ENCODE measurements at regions not wholly inside any gene's neighbourhood (a gene's known extent, or its start where the extent isn't known, plus 50 kb on each side); places are given as distances from the start of the nearest gene placed in this dataset.

DNA sequence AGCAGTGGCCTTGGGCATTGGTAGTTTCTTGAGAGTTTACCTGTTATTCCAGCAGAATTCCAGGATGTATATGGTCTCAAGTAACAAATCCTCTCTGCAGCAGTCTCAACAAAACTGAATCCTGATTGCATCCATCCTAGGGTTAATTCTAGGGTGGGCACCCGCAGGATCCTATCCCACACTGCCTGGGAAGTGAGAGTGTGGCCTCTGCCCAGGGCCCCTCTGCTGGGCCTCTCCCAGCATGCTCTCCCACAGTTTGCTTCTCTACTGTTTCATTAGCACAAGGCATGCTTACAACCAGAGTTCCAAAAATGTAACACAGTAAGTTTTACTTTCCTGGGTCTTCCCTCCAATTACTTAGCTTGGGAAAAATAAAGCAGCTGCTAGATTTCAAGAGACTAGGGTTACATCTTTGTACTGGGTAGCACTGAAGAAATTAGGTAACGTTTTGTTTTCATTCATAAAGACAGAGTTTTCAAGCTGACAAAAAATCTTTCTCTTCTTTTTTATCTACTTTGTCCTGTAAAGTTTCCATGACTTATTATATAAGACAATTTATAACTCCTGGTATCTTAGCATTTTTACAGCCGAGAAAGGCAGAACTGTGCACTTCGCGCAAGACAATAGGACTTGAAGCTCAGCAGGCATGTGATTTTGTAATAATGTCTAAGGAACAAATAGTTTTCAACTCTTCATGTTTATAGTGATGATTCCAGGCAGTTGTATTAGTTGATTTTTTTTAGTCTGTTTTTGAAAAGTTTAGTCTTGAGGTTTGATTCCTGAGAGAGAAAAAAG, 131.2 kb upstream of the PCDH18 start:
- no peak for DNase-seq

DNA sequence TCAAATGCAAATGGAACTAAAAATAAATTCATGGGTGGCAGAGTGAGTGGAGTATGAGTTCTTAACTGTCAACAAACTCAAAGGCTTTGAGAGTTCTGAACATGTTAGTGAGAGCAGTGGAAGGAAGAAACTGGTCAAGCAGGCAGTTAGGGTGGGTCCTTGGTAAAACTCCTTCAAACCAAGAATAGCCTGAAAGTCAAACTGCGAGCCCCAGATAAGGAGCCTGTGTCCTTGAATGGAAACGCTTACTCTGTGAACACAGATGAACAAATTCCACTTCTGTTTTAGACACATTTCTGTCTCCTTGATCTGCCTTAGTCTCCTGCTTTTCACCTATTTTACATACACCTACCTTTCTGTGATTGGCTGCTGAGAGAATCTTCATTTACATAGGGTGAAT, 129.4 kb upstream of the PCDH18 start:
- no peak for DNase-seq

DNA sequence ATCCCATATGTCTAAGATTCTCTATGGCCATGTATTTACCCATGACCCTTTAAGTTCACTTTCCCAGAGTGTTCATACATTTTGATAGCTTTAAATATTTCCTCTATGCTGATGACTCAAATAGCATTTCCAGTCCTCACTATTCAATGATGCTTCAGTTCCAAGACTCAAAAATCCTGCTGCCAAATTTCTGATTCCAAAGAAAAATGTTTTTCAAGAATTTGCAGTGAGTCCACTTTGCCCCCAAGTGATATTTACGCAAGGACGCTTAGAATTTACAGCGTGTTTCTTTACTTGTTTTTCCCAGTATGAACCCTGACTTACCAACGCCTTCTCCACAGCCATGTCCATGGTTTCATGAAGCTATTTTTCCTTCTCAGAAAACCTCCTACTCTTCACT, 127.9 kb upstream of the PCDH18 start:
- no peak for DNase-seq

DNA sequence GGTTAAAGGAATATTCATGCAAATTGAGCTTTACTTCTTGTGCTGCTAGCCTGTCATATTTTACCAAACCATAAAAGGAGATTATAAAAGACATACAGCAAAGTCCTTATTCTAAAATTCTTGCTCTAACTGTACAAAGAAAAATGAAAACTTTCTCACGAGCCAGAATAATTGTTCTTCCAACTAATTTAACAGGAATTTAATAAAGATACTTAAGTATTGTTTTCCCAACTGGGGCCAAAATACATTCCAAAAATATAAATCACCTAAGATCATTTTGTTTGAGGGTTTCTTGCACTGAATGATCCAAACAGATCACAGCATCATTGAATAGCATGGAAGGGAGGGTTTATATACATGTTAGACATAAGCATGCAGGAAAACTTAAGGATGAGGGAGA, 127.1 kb upstream of the PCDH18 start:
- no peak for DNase-seq

DNA sequence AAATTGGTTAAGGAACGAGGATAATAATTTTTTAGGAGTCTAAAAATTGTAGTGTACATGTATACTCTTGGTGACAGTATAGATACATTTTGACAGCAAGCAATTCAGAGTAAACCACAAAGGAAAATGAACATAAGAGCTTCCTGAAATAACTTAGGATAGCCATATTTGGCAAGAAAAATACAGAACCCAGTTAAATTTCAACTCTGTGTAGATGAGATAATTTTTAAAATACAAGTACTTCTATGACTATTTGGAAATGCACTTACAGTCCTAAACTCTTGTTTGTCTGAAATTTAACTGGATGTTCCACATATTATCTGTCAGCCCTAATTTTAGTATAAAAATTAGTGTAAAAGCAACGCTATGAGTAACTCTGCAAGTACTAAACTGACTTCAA, 124.4 kb upstream of the PCDH18 start:
- DNase-seq: no peak

DNA sequence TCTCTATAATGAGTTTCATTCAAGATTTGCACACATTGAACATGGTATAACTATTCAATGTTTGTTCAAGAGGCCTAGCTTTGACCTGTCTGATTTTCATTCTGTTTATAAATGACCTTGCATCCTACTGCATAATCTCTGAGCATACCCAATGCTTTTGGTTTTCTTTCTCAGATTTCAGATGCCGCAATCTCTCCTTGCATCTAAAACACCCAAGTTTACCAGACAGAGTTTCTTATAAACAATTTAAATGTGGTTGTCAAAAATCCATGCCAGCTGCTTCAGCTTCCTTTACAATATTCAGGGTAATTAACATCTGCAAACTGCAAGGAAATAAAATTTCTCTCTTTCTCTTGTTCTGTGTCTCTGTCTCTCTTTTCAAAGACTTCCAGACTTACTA, 123.0 kb upstream of the PCDH18 start:
- DNase-seq: no peak

DNA sequence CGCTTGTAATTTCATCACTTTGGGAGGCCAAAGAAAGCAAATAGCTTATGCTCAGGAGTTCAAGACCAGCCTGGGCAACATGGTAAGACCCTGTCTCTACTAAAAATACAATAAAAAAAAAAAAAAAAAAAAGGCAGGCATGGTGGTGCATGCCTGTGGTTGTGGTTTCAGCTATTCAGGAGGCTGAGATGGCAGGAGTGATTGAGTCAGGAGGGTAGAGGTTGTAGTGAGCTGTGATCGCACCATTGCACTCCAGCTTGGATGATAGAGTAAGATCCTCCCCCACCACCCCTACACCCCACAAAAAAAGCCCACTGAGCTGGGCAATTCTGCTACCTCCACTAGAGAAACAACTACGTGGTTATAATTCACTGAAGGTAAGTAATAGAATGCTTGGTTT, 118.8 kb upstream of the PCDH18 start:
- DNase-seq: no peak

DNA sequence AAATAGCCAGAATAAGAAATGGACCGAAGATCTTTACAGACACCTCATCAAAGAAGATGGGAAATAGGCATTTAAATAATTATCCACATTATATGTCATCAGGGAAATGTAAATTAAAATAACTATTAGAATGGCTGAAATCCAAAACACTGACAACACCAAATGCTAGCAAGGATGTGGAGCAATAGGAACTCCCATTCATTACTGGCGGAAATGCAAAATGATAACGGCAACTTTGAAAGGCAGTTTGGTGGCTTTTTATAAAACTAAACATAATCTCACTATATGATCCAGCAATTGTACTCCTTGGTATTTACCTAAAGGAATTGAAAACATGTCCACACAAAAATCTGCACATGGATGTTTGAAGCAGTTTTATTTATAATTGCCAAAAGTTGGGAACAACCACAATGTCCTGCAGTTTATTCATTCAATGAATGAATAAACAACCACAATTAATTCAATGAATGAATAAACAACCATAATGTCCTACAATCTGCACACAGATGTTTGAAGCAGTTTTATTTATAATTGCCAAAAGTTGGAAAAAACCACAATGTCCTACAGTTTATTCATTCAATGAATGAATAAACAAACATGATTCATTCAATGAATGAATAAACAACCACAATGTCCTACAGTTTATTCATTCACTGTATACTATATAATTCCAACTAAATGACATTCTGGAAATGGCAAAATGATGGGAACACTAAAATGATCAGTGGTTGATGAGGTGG, 117.6 kb upstream of the PCDH18 start:
- no peak for DNase-seq

DNA sequence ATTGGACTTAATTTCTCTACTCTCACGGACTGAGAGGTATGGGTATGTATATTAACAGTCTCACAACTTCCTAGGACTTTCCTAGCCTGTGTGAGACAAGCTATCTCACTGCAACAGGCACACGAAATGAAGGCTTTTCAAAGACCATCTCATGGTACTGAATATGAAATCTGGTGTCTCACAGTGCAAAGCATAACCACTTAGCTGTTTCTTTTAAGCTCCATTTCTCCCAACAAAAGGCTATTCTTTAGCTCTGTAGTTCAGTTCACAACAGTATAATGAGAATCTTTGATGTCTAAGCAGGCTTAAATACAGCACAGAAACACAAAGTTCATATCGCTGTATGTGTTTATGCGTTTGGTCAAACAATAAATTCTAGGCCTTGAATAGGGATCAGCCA, 116.2 kb upstream of the PCDH18 start:
- no peak for DNase-seq

DNA sequence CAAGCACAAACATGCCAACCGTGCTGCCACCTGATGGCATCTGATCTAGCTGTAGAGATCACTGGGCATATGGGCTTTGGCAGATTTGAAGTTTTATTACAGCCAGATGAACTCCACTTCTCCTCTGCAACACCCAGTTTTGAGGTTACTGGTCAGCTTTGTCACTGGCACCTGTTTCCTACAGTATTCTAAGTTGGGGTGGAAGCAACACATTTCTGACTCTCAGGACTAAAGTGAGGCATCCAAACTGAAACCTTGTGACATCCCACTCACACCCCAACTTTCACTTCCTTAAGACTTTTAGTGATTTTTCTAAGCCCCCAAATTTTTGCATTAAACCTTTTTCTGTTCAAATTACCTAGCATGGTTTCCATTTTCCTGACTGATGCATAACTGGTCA, 115.1 kb upstream of the PCDH18 start:
- no peak for DNase-seq

DNA sequence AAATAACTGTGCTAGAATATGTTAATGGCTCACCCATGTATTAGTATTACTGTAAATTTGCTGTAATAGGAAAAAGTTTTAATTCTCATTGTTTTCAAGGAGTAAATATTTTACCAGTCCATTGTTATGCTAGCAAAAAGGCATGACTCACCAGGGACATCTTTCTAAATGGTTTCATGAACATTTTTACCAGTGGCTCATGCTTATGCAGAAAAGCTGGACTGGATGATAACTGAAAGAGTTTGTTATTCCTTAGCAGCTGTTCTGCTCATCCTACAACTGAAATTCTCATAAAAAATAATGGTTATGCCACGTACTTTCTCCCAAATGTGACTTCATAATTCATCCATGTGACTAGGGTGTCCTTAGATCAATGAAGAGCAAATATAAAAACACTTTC, 111.9 kb upstream of the PCDH18 start:
- DNase-seq: no peak

DNA sequence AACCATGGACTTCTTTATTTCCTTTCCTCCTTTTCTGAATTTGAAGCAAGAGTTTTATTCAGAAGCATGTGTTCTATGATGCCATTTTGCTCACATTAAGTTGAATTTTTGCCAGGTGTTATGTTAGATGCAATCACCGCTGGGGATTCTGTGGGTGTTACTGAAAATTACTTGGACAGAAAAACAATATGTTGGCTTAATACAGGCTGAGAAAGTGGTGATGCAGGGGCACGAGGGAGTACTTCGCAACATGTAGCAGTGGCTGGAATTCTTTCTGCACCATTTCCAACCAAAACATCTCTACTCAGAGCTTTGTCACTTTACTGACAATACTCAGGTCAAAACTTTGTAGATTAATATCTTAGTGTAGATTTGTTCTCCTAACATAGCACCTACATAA, 109.2 kb upstream of the PCDH18 start:
- DNase-seq: no peak

DNA sequence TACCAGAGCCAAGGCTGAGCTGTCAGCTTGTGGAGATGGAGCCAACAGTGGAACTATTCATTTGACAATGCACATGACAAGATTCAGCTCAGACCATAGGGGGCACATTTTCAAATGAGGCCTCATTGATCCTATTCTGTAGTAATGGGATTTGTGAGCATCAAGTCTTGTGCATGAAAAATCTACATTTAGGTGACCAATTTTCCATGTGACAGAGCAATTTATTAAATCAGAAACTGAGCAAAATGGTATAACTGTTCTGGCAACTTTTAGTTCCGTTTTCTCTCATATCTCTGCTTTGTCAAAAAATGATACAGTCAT, 108.5 kb upstream of the PCDH18 start:
- no peak for DNase-seq

DNA sequence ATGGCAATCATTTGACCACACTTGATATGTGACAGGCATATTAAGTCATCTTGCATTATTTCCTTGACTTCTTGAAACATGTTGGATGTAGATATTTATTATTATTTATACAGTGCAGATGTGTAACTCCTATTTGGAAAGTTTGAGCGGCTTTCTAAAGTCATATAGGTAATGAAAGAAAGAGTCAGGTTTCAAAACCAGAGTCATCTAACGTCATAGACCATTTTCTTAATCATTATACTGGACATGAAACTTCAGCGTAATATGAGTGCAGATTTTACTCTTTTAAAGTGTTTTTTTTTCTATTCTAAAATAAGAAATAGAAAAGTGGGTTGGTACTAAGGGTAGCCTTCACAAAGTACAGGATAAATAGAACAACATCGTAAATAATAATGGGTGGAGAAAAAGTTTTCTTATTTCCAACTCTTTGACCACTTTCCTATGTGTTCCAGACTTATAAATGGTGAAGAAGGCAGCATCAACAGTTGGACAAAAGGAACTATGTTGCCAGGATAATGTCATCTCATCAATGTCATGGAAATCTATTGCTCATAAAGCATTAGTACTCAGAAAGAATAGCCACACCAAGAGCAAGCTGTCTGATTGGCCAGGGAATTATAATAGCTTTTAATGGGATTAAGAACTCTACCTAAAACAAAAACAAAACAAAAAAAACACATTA, 108.0 kb upstream of the PCDH18 start:
- DNase-seq: no peak

DNA sequence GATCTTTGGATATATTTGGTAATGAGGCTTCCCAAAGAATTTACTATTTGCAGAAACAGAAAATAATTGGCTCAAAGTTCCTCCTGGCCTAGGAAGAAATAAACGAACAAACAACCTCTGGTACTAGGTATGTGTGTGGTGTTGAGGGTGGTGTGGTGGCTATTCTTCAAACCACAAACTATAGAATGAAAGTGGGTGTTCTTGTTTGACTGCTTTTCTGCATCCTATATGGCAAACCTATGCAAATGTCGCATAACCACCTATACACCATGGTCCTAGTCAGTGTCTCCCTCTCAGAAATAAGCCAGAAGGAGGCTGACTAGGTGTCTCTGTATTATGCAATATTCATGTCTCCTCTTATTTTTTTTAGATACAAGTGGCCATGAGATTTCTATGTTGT, 106.6 kb upstream of the PCDH18 start:
- DNase-seq: no peak

DNA sequence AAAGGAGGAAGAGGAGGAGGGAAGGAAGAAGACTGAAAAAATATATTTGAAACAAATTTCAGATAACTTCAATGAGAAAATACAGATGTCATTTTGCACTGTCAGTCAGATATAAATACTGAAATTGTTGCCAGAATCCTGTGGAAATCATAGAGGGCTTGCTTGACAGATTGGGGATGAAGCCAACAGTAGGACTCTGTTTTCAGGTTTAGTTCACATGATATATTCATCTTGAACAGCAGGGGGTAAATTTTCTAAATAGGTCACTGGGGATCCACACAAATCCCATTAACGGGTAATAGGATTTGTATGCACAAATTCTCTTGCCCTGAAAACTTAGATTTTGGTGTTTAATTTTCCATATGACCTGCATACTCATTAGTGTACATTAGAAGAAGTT, 103.3 kb upstream of the PCDH18 start:
- no peak for DNase-seq

DNA sequence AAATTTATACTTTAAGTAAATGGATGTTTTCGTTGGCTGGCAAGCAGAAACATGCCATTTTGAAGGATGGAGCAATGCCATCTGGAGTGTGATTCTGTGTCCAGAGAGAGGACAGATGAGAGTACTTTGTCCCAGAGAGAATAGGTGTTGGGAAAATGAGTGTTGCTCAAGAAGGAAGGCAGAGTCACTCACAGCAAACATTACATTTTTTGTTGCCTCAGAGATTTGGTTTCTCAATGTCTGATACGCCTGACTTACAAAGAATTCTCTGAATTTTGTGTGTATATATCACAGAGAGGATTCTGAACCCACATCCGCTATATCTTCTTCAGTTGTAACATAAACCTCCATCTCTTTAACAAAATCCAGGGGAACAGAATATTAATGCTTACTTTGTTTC, 102.8 kb upstream of the PCDH18 start:
- DNase-seq: no peak

DNA sequence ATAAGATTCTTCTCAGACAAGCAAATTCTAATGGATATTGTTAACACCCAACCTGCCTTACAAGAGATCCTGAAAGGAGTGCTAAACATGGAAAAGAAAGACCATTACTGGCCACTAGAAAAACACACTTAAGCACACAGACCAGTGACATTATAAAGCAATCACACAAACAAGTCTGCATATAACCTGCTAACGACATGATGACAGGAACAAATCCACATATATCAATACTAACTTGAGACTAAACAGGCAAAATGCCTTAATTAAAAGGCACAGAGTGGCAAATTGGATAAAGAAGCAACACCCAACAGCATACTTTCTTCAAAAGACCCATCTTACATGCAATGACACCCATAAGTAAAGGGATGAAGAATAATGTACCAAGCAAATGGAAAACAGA, 100.5 kb upstream of the PCDH18 start:
- no peak for DNase-seq

DNA sequence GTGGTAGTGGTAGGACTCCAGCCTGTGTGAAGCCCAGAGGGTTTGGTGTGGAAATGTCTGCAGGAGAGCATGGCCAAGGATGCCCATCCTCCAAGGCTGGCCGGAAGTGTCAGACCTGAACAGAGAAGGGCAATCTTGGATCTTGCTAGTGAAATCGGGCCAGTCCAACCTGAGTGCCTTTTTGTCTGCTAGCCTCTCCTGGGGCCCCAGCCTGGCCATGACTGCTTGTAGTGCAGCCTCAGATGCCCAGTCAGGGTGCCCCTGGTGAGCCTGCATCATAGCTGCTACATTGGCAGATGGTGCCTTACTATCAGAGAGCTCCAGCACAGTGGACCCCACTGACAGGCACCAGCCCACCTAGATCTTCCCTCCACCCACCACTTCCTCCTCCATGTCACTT, 99.3 kb upstream of the PCDH18 start:
- DNase-seq: no peak

DNA sequence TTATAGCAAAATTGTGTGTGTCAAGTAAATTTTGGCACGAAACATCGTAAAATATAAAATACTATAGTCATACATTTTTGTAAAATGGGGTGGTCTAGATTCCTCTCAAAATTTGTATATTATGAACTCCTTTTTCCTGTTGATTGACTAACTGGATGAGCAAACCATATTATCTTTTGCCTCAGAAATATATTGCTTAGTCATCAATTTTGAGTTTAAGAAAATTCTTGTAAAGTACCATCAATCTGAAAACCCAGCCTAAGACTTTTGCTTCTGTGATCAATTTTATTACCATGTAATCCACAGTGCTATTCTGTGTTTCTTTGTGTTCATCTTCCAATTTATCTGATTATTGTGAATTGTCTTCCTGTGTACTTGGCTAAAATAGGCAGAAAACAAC, 98.0 kb upstream of the PCDH18 start:
- DNase-seq: no peak

DNA sequence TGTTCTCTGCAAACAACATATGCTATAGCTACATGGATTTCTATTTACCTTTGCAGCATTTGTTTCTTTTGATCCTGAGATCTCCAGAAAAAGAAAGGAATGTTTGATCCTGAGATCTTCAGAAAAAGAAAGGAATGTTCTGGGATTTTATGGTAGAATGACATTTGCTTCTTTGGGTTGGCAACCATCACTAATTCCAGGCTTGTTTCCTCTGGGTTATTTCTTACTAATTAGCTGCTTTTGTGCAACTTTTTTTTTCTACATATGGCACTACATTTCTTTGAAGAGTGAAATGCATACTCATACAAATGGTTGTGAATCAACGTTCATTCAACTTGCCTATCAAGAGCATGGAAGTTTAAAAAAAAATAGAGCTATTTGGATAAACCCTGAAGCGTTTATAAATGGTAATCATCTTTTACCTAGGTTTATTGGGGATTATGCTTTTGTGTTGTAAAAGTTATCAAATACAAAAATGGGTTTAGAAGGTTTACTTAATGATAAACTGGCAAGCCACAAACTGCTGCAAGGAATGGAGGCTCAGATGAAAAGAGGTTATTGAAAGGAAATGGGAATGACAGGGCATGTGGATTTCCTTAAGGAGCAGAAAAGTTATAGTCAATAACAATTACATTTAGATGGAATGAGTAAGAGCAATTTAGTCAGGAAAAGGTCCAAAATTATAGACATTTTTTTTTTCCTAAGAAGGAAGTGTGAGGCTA, 95.6 kb upstream of the PCDH18 start:
- no peak for DNase-seq

DNA sequence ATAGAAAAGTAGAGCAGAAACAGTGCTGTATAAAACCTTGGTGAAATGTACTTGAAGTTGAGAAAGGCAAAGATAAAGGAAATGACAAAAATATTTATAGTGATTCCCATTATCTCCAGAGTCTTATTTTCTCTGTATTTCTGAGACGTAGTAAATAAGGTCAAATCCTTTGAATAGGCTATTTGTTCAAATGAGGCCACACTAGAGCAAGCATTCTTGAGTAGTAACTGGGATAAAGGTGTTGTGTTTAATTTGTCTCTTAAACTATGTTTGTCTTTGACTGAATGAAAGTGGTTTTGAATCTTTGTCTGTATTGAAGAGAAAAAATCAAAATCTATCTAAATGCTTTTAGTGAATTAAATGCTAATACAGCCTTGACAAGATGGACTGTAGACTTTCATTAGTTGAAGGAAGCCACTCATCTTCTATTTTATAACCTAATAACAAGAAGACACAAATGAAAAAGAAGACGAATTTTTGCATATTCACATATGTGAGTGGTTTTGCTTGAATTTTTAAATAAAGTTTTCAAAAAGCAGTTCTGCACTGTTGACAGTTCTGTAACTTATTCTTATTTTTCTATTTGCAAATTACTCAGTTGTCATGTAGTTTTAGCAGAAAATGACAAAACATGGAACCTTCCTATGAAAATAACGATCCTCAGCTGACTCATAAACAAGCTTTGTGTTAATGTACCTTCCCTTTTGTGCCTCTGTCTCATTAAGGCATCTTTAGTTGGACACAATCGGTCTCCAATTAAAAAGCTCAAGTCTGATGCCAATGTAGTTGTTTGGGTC, 94.8 kb upstream of the PCDH18 start:
- no peak for DNase-seq

DNA sequence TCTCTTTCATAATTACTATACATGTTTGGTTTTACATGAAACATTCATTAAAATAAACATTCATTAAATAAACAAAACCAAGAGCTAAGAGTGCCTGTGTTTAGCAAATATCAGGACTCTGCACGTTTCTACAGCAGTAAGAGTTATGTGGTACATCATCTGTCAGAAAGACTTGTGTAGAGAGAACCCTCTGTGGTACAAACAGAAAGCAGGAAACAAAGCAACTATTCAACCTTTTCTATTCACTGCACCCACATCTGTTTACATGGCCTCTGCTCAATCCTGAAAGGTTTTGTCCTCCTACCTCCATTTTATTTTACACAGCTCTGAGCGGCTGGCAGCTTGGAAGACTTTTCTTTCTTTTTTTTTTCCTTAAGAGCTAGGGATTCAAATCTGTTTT, 90.7 kb upstream of the PCDH18 start:
- DNase-seq: no peak
